GM12872 (cell line): ENCODE measurements at regions not wholly inside any gene's neighbourhood (a gene's known extent, or its start where the extent isn't known, plus 50 kb on each side); places are given as distances from the start of the nearest gene placed in this dataset.

Source experiments
- TF ChIP-seq, protein P1 (sequence below): IDR thresholded peaks from 3 replicates; pipeline ENCODE4 v1.5.1; 2011; ENCODE audit warnings: low read depth, mild to moderate bottlenecking, low read length, moderate library complexity; ENCODE audit not compliant: insufficient read depth

DNA sequence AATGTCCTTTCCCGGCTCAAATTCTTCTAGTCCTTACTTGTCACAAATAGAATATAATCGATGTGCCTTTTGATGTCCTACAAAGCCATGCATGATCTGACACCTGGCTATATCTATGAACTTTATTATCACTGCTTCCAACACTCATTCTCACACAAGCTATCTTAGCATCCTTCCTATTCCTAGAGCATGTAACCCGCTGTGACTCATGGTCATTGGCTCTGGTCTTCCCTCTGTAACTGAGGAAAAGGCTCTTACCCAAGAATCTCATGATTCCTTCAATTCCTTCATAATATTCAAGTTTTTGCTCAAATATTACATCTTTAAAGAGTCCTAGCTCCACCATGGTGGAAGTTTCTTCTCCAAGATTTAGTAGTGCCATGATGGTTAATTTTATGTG lies 480.0 kb upstream of the PAPPA start:
- TF ChIP-seq, protein P1, sequence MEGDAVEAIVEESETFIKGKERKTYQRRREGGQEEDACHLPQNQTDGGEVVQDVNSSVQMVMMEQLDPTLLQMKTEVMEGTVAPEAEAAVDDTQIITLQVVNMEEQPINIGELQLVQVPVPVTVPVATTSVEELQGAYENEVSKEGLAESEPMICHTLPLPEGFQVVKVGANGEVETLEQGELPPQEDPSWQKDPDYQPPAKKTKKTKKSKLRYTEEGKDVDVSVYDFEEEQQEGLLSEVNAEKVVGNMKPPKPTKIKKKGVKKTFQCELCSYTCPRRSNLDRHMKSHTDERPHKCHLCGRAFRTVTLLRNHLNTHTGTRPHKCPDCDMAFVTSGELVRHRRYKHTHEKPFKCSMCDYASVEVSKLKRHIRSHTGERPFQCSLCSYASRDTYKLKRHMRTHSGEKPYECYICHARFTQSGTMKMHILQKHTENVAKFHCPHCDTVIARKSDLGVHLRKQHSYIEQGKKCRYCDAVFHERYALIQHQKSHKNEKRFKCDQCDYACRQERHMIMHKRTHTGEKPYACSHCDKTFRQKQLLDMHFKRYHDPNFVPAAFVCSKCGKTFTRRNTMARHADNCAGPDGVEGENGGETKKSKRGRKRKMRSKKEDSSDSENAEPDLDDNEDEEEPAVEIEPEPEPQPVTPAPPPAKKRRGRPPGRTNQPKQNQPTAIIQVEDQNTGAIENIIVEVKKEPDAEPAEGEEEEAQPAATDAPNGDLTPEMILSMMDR: no peak

DNA sequence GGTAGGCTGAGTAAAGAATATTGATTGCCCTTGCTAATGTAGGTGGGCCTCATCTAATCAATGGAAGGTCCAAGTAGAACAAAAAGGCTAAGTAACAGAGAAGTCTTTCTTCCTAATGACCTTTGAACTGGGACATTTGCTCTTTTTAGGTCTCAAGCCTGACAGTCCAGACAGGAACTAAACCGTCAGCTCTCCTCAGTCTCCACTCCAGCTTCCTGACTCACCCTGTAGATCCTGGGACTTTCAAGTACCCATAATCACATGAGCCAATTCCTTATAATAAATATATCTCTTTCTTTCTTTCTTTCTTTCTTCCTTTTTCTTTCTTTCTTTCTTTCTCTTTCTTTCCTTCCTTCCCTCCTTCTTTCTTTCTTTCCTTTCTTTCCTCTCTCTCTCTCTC lies 479.5 kb upstream of the PAPPA start:
- TF ChIP-seq, protein P1: no peak

DNA sequence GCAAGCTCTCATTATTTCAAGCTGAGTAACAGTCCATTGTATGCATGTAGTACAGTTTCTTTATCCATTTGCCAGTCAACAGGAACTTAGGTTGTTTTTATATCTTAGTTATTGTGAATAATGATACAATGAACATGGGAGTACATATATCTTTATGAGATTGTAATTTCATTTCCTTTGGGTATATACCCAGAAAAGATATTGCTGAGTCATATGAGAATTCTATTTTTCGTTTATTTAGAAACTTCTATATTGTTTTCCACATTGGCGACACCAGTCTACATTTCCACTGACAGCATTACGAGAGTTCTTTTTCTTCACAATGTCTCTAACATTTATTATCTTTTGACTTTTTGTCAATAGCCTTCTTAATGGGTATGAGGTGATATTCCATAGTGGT lies 477.8 kb upstream of the PAPPA start:
- TF ChIP-seq, protein P1: no peak

DNA sequence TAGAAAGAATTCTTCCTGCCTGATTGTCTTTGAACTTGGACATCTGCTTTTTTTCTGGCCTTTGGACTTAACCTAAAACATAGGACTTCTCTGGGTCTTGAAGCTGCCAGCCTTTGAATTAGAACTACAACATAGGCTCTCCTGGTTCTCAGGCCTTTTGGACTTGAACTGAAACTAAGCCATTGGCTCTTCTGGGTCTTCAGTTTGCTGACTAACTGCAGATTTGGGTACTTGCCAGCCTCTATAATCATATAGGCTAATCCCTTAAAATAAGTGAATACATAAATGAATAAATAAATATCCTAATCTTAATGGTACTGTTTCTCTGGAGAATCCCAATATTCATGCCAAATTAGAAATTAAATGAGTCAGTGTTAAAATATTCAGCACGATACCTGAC lies 473.4 kb upstream of the PAPPA start:
- TF ChIP-seq, protein P1: no peak

DNA sequence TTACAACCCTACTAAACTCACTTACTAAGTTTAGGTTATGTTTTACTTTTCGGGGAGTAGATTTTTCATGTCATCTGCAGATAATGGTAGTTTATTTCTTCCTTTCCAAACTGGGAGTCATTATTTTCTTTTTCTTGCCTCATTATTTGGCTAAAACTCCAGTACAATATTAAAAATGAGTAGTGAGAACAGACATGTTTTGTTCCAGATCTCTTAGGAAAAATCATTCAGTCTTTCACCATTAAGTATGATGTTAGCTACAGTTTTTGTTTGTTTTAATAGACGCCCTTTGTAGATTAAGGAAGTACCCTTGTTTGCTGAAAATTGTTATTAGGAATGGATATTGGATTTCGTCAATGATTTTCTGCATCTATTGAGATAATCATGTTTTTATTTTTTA lies 472.0 kb upstream of the PAPPA start:
- TF ChIP-seq, protein P1: no peak

DNA sequence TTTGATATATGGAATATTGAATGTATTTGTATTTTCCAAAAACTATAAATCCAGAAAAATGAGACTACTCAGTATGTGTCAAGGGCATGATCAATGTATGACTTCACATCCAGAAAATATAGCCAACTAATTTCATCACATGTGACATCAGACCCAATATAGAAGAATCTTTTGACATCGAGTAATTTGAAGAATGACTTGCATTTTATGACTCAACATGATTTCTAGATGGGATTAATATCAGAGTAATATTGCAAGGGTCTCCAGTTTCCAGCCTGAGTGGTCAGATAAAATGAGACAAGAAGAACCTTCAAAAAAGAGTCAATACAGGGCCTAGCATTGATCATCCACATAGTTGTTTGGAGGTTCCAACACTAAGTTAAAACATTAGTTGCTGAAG lies 467.5 kb upstream of the PAPPA start:
- TF ChIP-seq, protein P1: no peak

DNA sequence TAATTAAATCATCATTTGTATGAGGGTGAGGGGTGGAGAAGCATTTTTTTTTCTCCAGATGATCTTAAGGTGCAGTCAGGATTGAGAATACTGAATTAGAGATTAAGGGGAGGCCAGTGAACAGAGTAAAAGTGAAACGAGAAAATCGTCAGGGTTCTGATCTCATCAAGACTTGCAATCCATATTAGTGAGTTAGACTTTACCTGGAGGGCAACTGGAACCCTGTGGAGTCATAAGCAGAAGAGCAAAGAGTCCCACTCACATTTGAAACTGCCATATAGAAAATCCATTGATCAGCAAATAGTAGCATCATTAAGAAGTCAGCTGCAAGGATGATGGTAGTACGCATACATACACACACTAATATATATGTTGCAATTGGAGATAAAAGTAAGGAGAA lies 466.2 kb upstream of the PAPPA start:
- TF ChIP-seq, protein P1: no peak

DNA sequence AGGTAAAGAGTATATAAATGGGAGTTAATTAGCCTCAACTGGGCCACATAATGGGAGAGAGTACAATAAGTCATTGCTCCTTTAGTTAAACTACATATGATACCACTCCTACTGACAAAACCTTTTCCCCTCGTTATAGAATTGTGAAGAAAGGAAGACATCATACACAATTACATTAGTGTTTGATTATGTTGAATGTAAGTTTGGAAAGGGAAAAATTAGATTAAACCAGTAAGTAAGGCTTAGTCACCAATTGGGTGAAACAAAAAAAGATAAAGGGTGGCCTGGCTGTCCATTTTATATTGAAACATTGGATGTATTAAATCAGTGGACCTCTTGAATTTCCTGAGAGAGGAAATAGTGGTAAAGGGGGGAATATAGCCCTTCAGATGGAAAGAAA lies 464.3 kb upstream of the PAPPA start:
- TF ChIP-seq, protein P1: no peak
